Astrocyte (in vitro differentiated cells and primary cell): ENCODE measurements at regions not wholly inside any gene's neighbourhood (a gene's known extent, or its start where the extent isn't known, plus 50 kb on each side); places are given as distances from the start of the nearest gene placed in this dataset.

Experiments
- DNase-seq: peaks from one replicate; pipeline ENCODE4 v3.0.0-alpha.2; 2010; ENCODE audit warnings: low read depth
- FAIRE-seq: peaks from 2 replicates; lab custom pipeline; 2011; peaks lifted over from hg19 to GRCh38; lab: Jason Lieb, UNC
- H2AFZ ChIP-seq: 2 replicates; pipeline ENCODE4 v1.6.0; 2012; ENCODE audit warnings: low read depth, low read length, inconsistent platforms
- H3K27ac ChIP-seq: 2 replicates; pipeline ENCODE4 v1.5.1; 2011; ENCODE audit warnings: low read depth, low read length, inconsistent platforms
- H3K27me3 ChIP-seq: 2 replicates; pipeline ENCODE4 v1.6.0; 2011; ENCODE audit warnings: low read length, inconsistent platforms; ENCODE audit not compliant: insufficient read depth
- H3K36me3 ChIP-seq: 2 replicates; pipeline ENCODE4 v1.5.1; 2011; ENCODE audit warnings: low read length, inconsistent platforms; ENCODE audit not compliant: insufficient read depth
- H3K4me1 ChIP-seq: 2 replicates; pipeline ENCODE4 v1.5.1; 2011; ENCODE audit warnings: low read length, inconsistent platforms; ENCODE audit not compliant: insufficient read depth
- H3K4me2 ChIP-seq: 2 replicates; pipeline ENCODE4 v1.6.0; 2012; ENCODE audit warnings: low read length, inconsistent platforms
- H3K4me3 ChIP-seq: 2 replicates; pipeline ENCODE4 v1.5.1; 2011; ENCODE audit warnings: low read depth, mild to moderate bottlenecking, low read length, inconsistent platforms; ENCODE audit not compliant: insufficient read depth
- H3K79me2 ChIP-seq: 2 replicates; pipeline ENCODE4 v1.6.0; 2012; ENCODE audit warnings: mild to moderate bottlenecking, low read length, inconsistent platforms; ENCODE audit not compliant: insufficient read depth
- H3K9ac ChIP-seq: 2 replicates; pipeline ENCODE4 v1.6.0; 2012; ENCODE audit warnings: mild to moderate bottlenecking, low read length, inconsistent platforms
- H3K9me3 ChIP-seq: 2 replicates; pipeline ENCODE4 v1.5.1; 2012; ENCODE audit warnings: low read depth, mild to moderate bottlenecking, low read length, inconsistent platforms; ENCODE audit not compliant: insufficient read depth
- H4K20me1 ChIP-seq: 2 replicates; pipeline ENCODE4 v1.6.0; 2012; ENCODE audit warnings: low read length, inconsistent platforms; ENCODE audit not compliant: insufficient read depth
- H3K27ac Mint-ChIP-seq: one replicate; pipeline ENCODE4 v1.8.0; 2021; ENCODE audit warnings: mild to moderate bottlenecking, mixed read lengths; ENCODE audit not compliant: unreplicated experiment
- H3K27me3 Mint-ChIP-seq: one replicate; pipeline ENCODE4 v1.8.0; 2021; ENCODE audit warnings: low read depth, mixed read lengths; ENCODE audit not compliant: unreplicated experiment
- H3K36me3 Mint-ChIP-seq: one replicate; pipeline ENCODE4 v1.8.0; 2021; ENCODE audit warnings: low read depth, mixed read lengths; ENCODE audit not compliant: unreplicated experiment
- H3K4me1 Mint-ChIP-seq: one replicate; pipeline ENCODE4 v1.8.0; 2021; ENCODE audit warnings: low read depth, mixed read lengths; ENCODE audit not compliant: unreplicated experiment
- H3K4me3 Mint-ChIP-seq: one replicate; pipeline ENCODE4 v1.8.0; 2021; ENCODE audit warnings: mild to moderate bottlenecking, moderate library complexity, mixed read lengths; ENCODE audit not compliant: unreplicated experiment
- H3K9me3 Mint-ChIP-seq: one replicate; pipeline ENCODE4 v1.8.0; 2021; ENCODE audit warnings: mild to moderate bottlenecking, mixed read lengths; ENCODE audit not compliant: unreplicated experiment
- CTCF ChIP-seq: IDR thresholded peaks from 2 replicates; pipeline ENCODE4 v1.5.1; 2011; ENCODE audit warnings: low read depth, mild to moderate bottlenecking, inconsistent platforms, low read length, moderate library complexity; ENCODE audit not compliant: insufficient read depth
- EZH2 ChIP-seq: IDR thresholded peaks from 2 replicates; pipeline ENCODE4 v1.6.1; 2012; ENCODE audit warnings: mild to moderate bottlenecking, low read length, inconsistent platforms; ENCODE audit not compliant: insufficient read depth

DNA sequence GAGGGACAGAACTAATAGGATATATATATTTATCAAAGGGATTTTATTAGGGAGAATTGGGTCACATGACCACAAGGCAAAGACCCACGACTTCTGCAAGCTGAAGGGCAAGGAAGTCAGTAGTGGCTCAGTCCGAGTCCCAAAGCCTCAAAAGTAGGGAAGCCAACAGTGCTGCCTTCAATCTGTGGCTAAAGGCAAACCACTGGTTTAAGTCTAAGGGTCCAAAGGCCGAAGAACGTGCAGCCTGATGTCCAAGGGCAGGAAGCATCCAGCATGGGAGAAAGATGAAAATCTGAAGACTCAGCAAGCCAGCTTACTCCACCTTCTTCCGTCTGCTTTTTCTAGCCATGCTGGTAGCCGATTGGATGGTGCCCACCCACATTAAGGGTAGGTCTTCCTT is 157.9 kb upstream of the CRY1 start:
- no peak for FAIRE-seq
- no peak overlapping the region for H3K9ac ChIP-seq

GRCh38 chr12:107253361-107253760 is 160.0 kb upstream of the CRY1 start:
- Mint-ChIP-seq H3K4me3 (no peak overlapping the region), H3K27me3 (peaks cover 10% of the 10 kb centered on the region), H3K36me3 (no peaks in the 10 kb centered on the region), H3K4me1 (no peaks in the 10 kb centered on the region), H3K9me3 (peaks cover 5% of the 10 kb centered on the region), H3K27ac (no peak overlapping the region)
- no peak for FAIRE-seq
- Histone ChIP-seq H3K79me2 (no peaks in the 10 kb centered on the region), H3K4me1 (no peaks in the 10 kb centered on the region), H3K27me3 (peaks cover 5% of the 10 kb centered on the region), H3K27ac (no peak overlapping the region), H4K20me1 (no peaks in the 10 kb centered on the region), H2AFZ (no peak overlapping the region), H3K4me3 (no peak overlapping the region), H3K9ac (no peak overlapping the region), H3K4me2 (no peak overlapping the region), H3K36me3 (no peaks in the 10 kb centered on the region), H3K9me3 (no peaks in the 10 kb centered on the region)
- no peak for TF ChIP-seq CTCF
- TF ChIP-seq EZH2, result no peak
- no peak for DNase-seq

More for the DNA sequence above, 157.9 kb upstream of the CRY1 start:
- no peak for TF ChIP-seq CTCF
- no peak for TF ChIP-seq EZH2
- H3K27ac ChIP-seq, result no peak overlapping the region
- peaks cover 5% of the 10 kb centered on the region for H3K27me3 ChIP-seq
- no peaks in the 10 kb centered on the region for H3K79me2 ChIP-seq
- no peak for DNase-seq
- H3K4me2 ChIP-seq, result no peak overlapping the region
- H3K27ac Mint-ChIP-seq, result no peak overlapping the region
- no peaks in the 10 kb centered on the region for H3K4me1 ChIP-seq
- H3K9me3 Mint-ChIP-seq, result peaks cover 2% of the 10 kb centered on the region
- no peaks in the 10 kb centered on the region for H3K4me1 Mint-ChIP-seq
- no peaks in the 10 kb centered on the region for H3K36me3 Mint-ChIP-seq
- H3K4me3 Mint-ChIP-seq, result no peak overlapping the region
- no peaks in the 10 kb centered on the region for H4K20me1 ChIP-seq
- no peak overlapping the region for H3K4me3 ChIP-seq
- H3K36me3 ChIP-seq, result no peaks in the 10 kb centered on the region
- H3K9me3 ChIP-seq, result no peaks in the 10 kb centered on the region
- H3K27me3 Mint-ChIP-seq, result peaks cover 6% of the 10 kb centered on the region
- H2AFZ ChIP-seq, result no peak overlapping the region

DNA sequence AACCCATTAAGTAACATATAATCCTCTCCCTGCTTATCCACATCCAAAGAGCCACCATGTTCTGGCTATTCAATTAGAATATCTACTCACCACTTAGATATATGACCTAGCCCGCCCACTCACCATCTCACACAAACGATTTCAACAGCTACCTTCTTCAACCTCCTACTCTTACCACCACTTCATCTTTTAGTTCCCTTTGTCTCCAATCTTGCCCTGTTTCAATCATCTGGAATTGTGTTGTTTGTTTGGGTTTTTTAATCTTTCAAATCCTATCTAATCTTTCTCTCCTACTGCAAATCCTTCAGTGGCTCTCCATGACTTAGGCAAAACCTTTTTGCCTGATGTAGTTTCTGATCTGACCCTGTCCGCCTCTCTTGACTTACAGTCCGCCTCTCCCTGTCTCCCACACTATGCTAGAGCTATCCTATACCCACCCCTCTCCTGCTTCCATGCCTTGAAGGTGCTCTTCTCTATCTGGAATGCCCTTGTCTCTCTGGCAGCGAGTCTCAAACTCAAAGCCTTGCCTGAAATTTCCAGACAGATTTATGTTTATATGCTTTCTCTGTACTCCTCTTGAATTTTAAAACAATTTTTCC is 161.0 kb upstream of the CRY1 start:
- Histone ChIP-seq H2AFZ (no peak overlapping the region), H4K20me1 (no peaks in the 10 kb centered on the region), H3K4me3 (no peak overlapping the region), H3K9ac (no peak overlapping the region), H3K4me2 (no peak overlapping the region), H3K79me2 (no peaks in the 10 kb centered on the region), H3K27me3 (peaks cover 5% of the 10 kb centered on the region), H3K4me1 (no peaks in the 10 kb centered on the region), H3K27ac (no peak overlapping the region), H3K9me3 (no peaks in the 10 kb centered on the region), H3K36me3 (no peaks in the 10 kb centered on the region)
- Mint-ChIP-seq H3K36me3 (no peaks in the 10 kb centered on the region), H3K9me3 (peaks cover 5% of the 10 kb centered on the region), H3K27me3 (peaks cover 4% of the 10 kb centered on the region), H3K4me3 (no peak overlapping the region), H3K27ac (no peak overlapping the region), H3K4me1 (no peaks in the 10 kb centered on the region)
- TF ChIP-seq EZH2 (no peak), CTCF (no peak)
- FAIRE-seq, result no peak
- DNase-seq, result no peak
